A549 (cell line): ENCODE measurements at regions not wholly inside any gene's neighbourhood (a gene's known extent, or its start where the extent isn't known, plus 50 kb on each side); places are given as distances from the start of the nearest gene placed in this dataset.

ENCODE experiments used
- ATAC-seq, 2 experiments: fragments of 200-7000 bp in 1 of 2; fragments of >200 bp in 1 of 2; cut with Nextera tagmentation in 1 of 2; cut with Tn5 transposase in 1 of 2; 3 replicates each; pipeline versions ENCODE4 v1.8.0 to v1.9.1; 2018 to 2020; ENCODE audit warnings: mild to moderate bottlenecking in 1 of 2, moderate library complexity in 1 of 2
- CTCF ChIA-PET: fragments of 300-600 bp; sonication (Branson Sonifier 250); formaldehyde crosslinking; extraction: SDS; loops from one replicate; lab custom pipeline; 2021; ENCODE audit warnings: antibody characterized with exemption, inconsistent platforms; lab: Yijun Ruan, JAX
- POLR2A ChIA-PET: fragments of 350-600 bp; formaldehyde crosslinking; extraction: SDS; loops from one replicate; lab custom pipeline; 2021; ENCODE audit warnings: antibody characterized with exemption, inconsistent platforms; lab: Yijun Ruan, JAX
- DNase-seq, 2 experiments: peaks; one replicate each; pipeline versions ENCODE4 v3.0.0 to v3.0.0-alpha.2; 2011 to 2016; ENCODE audit warnings: low read depth in 1 of 2, low spot score in 1 of 2
- FAIRE-seq: peaks from 2 replicates; lab custom pipeline; 2011; peaks lifted over from hg19 to GRCh38; lab: Jason Lieb, UNC
- H3K27ac ChIP-seq, 2 experiments: fragments of >200 bp; sonication (Bioruptor Twin); formaldehyde crosslinking; 3 replicates each; pipeline ENCODE4 v1.5.1; 2016 to 2017
- H3K4me1 ChIP-seq: fragments of >200 bp; sonication (Bioruptor Twin); formaldehyde crosslinking; 3 replicates; pipeline ENCODE4 v1.6.1; 2016
- H3K4me2 ChIP-seq: fragments of >200 bp; sonication (Bioruptor Twin); formaldehyde crosslinking; 3 replicates; pipeline ENCODE4 v1.6.1; 2016
- H3K4me3 ChIP-seq: fragments of >200 bp; sonication (Bioruptor Twin); formaldehyde crosslinking; 3 replicates; pipeline ENCODE4 v1.5.1; 2016
- H3K9me3 ChIP-seq: fragments of >200 bp; sonication (Bioruptor Twin); formaldehyde crosslinking; 3 replicates; pipeline ENCODE4 v1.6.1; 2016
- CBX2 ChIP-seq: fragments of 200-600 bp; sonication (generic); IDR thresholded peaks from 2 replicates; pipeline ENCODE4 v1.6.1; 2016; ENCODE audit warnings: low read depth, mild to moderate bottlenecking, borderline replicate concordance
- CBX8 ChIP-seq: fragments of 200-600 bp; sonication (generic); IDR thresholded peaks from 2 replicates; pipeline ENCODE4 v1.6.1; 2016
- CHD4 ChIP-seq: fragments of 200-600 bp; sonication (generic); IDR thresholded peaks from 2 replicates; pipeline ENCODE4 v1.6.1; 2016; ENCODE audit warnings: antibody characterized with exemption, mild to moderate bottlenecking, borderline replicate concordance
- EHF ChIP-seq: fragments of 250-450 bp; sonication (Bioruptor Pico); IDR thresholded peaks from 2 replicates; pipeline ENCODE4 v1.5.0; 2020; ENCODE audit warnings: mild to moderate bottlenecking
- EHMT2 ChIP-seq: fragments of 200-600 bp; sonication (generic); IDR thresholded peaks from 2 replicates; pipeline ENCODE4 v1.6.1; 2016; ENCODE audit warnings: antibody characterized with exemption, low read depth, mild to moderate bottlenecking, moderate library complexity
- EP300 ChIP-seq, 2 experiments: fragments of >200 bp; sonication (Bioruptor Twin); formaldehyde crosslinking; IDR thresholded peaks; 2 replicates in 1 of 2; 3 replicates in 1 of 2; pipeline ENCODE4 v1.6.1; 2016 to 2017
- ESRRA ChIP-seq: fragments of 150-350 bp; IDR thresholded peaks from 2 replicates; pipeline ENCODE4 v1.6.1; 2014; ENCODE audit warnings: mild to moderate bottlenecking, low read length, borderline replicate concordance
- FOXS1 ChIP-seq: fragments of 250-450 bp; sonication (Bioruptor Pico); IDR thresholded peaks from 2 replicates; pipeline ENCODE4 v1.5.0; 2020; ENCODE audit warnings: mild to moderate bottlenecking, moderate library complexity
- HOXA7 ChIP-seq: fragments of 250-450 bp; sonication (Bioruptor Pico); IDR thresholded peaks from 2 replicates; pipeline ENCODE4 v1.5.0; 2020; ENCODE audit warnings: mild to moderate bottlenecking, moderate library complexity
- HOXB13 ChIP-seq: fragments of 250-450 bp; sonication (Bioruptor Pico); IDR thresholded peaks from 2 replicates; pipeline ENCODE4 v1.5.0; 2020; ENCODE audit warnings: low read depth, mild to moderate bottlenecking, moderate library complexity
- KDM5A ChIP-seq: fragments of 200-600 bp; sonication (generic); IDR thresholded peaks from 2 replicates; pipeline ENCODE4 v1.6.1; 2016; ENCODE audit warnings: antibody characterized with exemption, mild to moderate bottlenecking
- NR3C1 ChIP-seq: fragments of >200 bp; sonication (Bioruptor Twin); formaldehyde crosslinking; IDR thresholded peaks from 3 replicates; pipeline ENCODE4 v1.6.1; 2017
- POLR2A ChIP-seq: IDR thresholded peaks from 2 replicates; pipeline ENCODE4 v1.6.1; 2012; ENCODE audit warnings: mild to moderate bottlenecking, low read length
- POLR2AphosphoS2 ChIP-seq: conservative IDR thresholded peaks from 2 replicates; pipeline ENCODE4 v1.6.1; 2012; ENCODE audit warnings: low read length, improper control_type of control experiment, inconsistent platforms
- RAD21 ChIP-seq, 2 experiments: fragments of >200 bp in 1 of 2; sonication (Bioruptor Twin) in 1 of 2; formaldehyde crosslinking in 1 of 2; IDR thresholded peaks in 1 of 2; conservative IDR thresholded peaks in 1 of 2; 2 replicates in 1 of 2; 3 replicates in 1 of 2; pipeline ENCODE4 v1.6.1; 2012 to 2018; ENCODE audit warnings: inconsistent platforms in 1 of 2
- RCOR1 ChIP-seq: fragments of 150-350 bp; IDR thresholded peaks from 2 replicates; pipeline ENCODE4 v1.6.1; 2014; ENCODE audit warnings: antibody characterized with exemption, low read length, low read depth
- RNF2 ChIP-seq: fragments of 200-600 bp; sonication (generic); IDR thresholded peaks from 2 replicates; pipeline ENCODE4 v1.6.1; 2016; ENCODE audit warnings: low read depth, mild to moderate bottlenecking, antibody characterized with exemption, moderate library complexity, borderline replicate concordance
- TP53 ChIP-seq: fragments of 250-450 bp; sonication (Bioruptor Pico); IDR thresholded peaks from 2 replicates; pipeline ENCODE4 v1.5.0; 2021; ENCODE audit warnings: mild to moderate bottlenecking, moderate library complexity
- ZSCAN20 ChIP-seq: fragments of 250-450 bp; sonication (Bioruptor Pico); IDR thresholded peaks from 2 replicates; pipeline ENCODE4 v1.8.0; 2022; ENCODE audit warnings: mild to moderate bottlenecking, moderate library complexity
- WGBS: methylation state at CpG from one replicate; pipeline ENCODE4 v1.1.6; 2017; ENCODE audit errors: missing lambda C conversion rate; 5-methylcytosine and 5-hydroxymethylcytosine counted together
- TF ChIP-seq, protein P1 (sequence below): IDR thresholded peaks from 2 replicates; pipeline ENCODE4 v1.6.1; 2012; ENCODE audit warnings: low read depth, borderline replicate concordance
- TF ChIP-seq, protein P2 (sequence below): fragments of >200 bp; sonication (Bioruptor Twin); formaldehyde crosslinking; IDR thresholded peaks from 3 replicates; pipeline ENCODE4 v1.6.1; 2016
- TF ChIP-seq, protein P3 (sequence below): IDR thresholded peaks from 2 replicates; pipeline ENCODE4 v1.6.1; 2012
- TF ChIP-seq, protein P4 (sequence below): fragments of >200 bp; sonication (Bioruptor Twin); formaldehyde crosslinking; IDR thresholded peaks from 2 replicates; pipeline ENCODE4 v1.6.1; 2016
- TF ChIP-seq, protein P5 (sequence below): fragments of >200 bp; sonication (Bioruptor Twin); formaldehyde crosslinking; IDR thresholded peaks from 3 replicates; pipeline ENCODE4 v1.5.1; 2016
- TF ChIP-seq, protein P6 (sequence below): fragments of 450-650 bp; IDR thresholded peaks from 2 replicates; pipeline ENCODE4 v1.6.1; 2014; ENCODE audit warnings: antibody characterized with exemption
- TF ChIP-seq, protein P7 (sequence below): fragments of 150-350 bp; IDR thresholded peaks from 2 replicates; pipeline ENCODE4 v1.6.1; 2014; ENCODE audit warnings: low read depth, mild to moderate bottlenecking, low read length

DNA sequence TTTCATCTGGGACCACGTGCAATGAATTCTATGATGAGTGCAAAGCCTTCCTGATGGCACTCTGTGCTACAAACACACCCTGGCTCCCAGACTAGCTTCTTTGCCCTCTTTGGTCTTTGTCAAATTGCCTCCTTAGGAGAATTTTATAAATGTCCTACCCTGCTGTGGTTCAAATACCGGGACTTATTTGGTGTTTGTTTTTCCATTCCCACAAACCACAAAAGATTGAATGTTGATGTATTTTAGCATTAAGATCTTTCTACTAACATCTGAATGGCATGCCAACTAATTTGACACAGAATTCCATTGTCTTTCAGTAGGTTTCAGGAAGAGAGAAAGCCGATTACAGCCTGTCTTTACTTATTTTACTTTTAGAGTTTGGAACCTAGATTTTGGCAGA lies 424.2 kb upstream of the SLC35B3 start:
- Histone ChIP-seq H3K4me3 (no peak overlapping the region), H3K4me1 (no peaks in the 10 kb centered on the region), H3K4me2 (no peak overlapping the region), H3K27ac (no peak overlapping the region), H3K9me3 (no peaks in the 10 kb centered on the region)
- TF ChIP-seq POLR2AphosphoS2 (no peak), RCOR1 (no peak), CBX8 (no peak), ZSCAN20 (CRISPR knock-in tag) (no peak), RAD21 (conservative IDR thresholded peaks at IDR 0.05 in 1 of 2, IDR thresholded peaks at IDR 0.05 in 1 of 2) (no peak), ESRRA (no peak), HOXA7 (no peak), EHF (CRISPR knock-in tag) (no peak), EP300 (IDR thresholded peaks at IDR 0.05) (no peak), KDM5A (no peak), TP53 (CRISPR knock-in tag) (no peak)
- TF ChIP-seq, protein P1, sequence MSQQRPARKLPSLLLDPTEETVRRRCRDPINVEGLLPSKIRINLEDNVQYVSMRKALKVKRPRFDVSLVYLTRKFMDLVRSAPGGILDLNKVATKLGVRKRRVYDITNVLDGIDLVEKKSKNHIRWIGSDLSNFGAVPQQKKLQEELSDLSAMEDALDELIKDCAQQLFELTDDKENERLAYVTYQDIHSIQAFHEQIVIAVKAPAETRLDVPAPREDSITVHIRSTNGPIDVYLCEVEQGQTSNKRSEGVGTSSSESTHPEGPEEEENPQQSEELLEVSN, result no peak
- TF ChIP-seq, protein P2, sequence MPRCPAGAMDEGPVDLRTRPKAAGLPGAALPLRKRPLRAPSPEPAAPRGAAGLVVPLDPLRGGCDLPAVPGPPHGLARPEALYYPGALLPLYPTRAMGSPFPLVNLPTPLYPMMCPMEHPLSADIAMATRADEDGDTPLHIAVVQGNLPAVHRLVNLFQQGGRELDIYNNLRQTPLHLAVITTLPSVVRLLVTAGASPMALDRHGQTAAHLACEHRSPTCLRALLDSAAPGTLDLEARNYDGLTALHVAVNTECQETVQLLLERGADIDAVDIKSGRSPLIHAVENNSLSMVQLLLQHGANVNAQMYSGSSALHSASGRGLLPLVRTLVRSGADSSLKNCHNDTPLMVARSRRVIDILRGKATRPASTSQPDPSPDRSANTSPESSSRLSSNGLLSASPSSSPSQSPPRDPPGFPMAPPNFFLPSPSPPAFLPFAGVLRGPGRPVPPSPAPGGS, result no peak
- TF ChIP-seq, protein P3, sequence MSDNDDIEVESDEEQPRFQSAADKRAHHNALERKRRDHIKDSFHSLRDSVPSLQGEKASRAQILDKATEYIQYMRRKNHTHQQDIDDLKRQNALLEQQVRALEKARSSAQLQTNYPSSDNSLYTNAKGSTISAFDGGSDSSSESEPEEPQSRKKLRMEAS, result no peak
- TF ChIP-seq, protein P4, sequence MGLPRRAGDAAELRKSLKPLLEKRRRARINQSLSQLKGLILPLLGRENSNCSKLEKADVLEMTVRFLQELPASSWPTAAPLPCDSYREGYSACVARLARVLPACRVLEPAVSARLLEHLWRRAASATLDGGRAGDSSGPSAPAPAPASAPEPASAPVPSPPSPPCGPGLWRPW, result no peak
- ChIA-PET POLR2A (no interaction called here), CTCF (no interaction called here)
- FAIRE-seq (no peak), DNase-seq (no peak), ATAC-seq (no peak)
- WGBS, result 8% methylated on average over 3 of the region's 3 CpGs

DNA sequence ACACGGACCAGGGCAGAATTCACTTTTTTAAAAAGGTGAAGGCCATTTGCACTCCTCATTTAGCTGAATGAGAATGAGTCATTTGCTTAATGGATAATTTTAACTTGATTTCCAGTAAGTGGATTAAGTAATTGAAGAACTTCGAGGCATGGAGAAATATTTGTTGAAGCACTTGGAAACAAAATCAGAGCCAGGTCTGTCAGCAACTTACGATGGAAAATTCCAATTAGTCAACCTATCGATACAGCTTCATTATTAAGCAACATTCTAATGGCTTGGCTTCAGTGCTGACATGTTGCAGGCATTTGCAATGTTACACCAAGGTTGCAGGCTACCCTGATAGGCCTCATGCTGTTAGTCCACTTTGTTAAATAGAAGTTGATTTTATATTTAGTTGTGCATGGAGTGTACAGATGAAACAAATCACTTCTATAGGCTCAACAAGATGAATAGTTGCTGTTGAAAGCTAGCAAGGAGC lies 423.5 kb upstream of the SLC35B3 start:
- no peak for DNase-seq
- FAIRE-seq, result no peak
- WGBS, result 9% methylated on average over 4 of the region's 4 CpGs
- ChIA-PET POLR2A (no interaction called here), CTCF (no interaction called here)
- Histone ChIP-seq H3K4me2 (no peak overlapping the region), H3K4me3 (no peak overlapping the region), H3K4me1 (no peaks in the 10 kb centered on the region), H3K27ac (no peak overlapping the region), H3K9me3 (no peaks in the 10 kb centered on the region)
- no peak for ATAC-seq
- no peak for TF ChIP-seq ESRRA
- TF ChIP-seq CHD4, result no peak
- no peak for TF ChIP-seq CBX8
- TF ChIP-seq POLR2A, result no peak
- no peak for TF ChIP-seq FOXS1 (CRISPR knock-in tag)
- TF ChIP-seq, protein P5, sequence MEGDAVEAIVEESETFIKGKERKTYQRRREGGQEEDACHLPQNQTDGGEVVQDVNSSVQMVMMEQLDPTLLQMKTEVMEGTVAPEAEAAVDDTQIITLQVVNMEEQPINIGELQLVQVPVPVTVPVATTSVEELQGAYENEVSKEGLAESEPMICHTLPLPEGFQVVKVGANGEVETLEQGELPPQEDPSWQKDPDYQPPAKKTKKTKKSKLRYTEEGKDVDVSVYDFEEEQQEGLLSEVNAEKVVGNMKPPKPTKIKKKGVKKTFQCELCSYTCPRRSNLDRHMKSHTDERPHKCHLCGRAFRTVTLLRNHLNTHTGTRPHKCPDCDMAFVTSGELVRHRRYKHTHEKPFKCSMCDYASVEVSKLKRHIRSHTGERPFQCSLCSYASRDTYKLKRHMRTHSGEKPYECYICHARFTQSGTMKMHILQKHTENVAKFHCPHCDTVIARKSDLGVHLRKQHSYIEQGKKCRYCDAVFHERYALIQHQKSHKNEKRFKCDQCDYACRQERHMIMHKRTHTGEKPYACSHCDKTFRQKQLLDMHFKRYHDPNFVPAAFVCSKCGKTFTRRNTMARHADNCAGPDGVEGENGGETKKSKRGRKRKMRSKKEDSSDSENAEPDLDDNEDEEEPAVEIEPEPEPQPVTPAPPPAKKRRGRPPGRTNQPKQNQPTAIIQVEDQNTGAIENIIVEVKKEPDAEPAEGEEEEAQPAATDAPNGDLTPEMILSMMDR, result no peak
- TF ChIP-seq, protein P6, sequence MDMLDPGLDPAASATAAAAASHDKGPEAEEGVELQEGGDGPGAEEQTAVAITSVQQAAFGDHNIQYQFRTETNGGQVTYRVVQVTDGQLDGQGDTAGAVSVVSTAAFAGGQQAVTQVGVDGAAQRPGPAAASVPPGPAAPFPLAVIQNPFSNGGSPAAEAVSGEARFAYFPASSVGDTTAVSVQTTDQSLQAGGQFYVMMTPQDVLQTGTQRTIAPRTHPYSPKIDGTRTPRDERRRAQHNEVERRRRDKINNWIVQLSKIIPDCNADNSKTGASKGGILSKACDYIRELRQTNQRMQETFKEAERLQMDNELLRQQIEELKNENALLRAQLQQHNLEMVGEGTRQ, result no peak
- TF ChIP-seq, protein P4, result no peak
- no peak for TF ChIP-seq CBX2
- TF ChIP-seq, protein P7, sequence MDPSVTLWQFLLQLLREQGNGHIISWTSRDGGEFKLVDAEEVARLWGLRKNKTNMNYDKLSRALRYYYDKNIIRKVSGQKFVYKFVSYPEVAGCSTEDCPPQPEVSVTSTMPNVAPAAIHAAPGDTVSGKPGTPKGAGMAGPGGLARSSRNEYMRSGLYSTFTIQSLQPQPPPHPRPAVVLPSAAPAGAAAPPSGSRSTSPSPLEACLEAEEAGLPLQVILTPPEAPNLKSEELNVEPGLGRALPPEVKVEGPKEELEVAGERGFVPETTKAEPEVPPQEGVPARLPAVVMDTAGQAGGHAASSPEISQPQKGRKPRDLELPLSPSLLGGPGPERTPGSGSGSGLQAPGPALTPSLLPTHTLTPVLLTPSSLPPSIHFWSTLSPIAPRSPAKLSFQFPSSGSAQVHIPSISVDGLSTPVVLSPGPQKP, result no peak
- no peak for TF ChIP-seq RNF2
- no peak for TF ChIP-seq HOXB13 (CRISPR knock-in tag)
- no peak for TF ChIP-seq EHMT2
- TF ChIP-seq NR3C1, result no peak
